Kidney epithelial cell (primary cell): ENCODE measurements at regions not wholly inside any gene's neighbourhood (a gene's known extent, or its start where the extent isn't known, plus 50 kb on each side); places are given as distances from the start of the nearest gene placed in this dataset.
"Not testable (repeated sequence)": the region's sequence is repeated elsewhere in the genome, so short reads cannot be mapped to it uniquely, and the experiment has no call there.

Source experiments
- DNase-seq: peaks from one replicate; pipeline ENCODE4 v3.0.0-alpha.2; 2010; ENCODE audit warnings: low read depth
- H3K27me3 ChIP-seq: 2 replicates; pipeline ENCODE4 v1.6.0; 2011; ENCODE audit warnings: low read length; ENCODE audit not compliant: control insufficient read depth, insufficient read depth
- H3K36me3 ChIP-seq: 2 replicates; pipeline ENCODE4 v1.5.1; 2011; ENCODE audit warnings: low read length; ENCODE audit not compliant: control insufficient read depth, insufficient read depth
- H3K4me3 ChIP-seq: 2 replicates; pipeline ENCODE4 v1.5.1; 2011; ENCODE audit warnings: low read depth, mild to moderate bottlenecking, control low read depth, low read length
- TF ChIP-seq, protein P1 (sequence below): IDR thresholded peaks from 2 replicates; pipeline ENCODE4 v1.5.1; 2011; ENCODE audit warnings: mild to moderate bottlenecking, moderate library complexity, low read length, control low read depth, inconsistent platforms; ENCODE audit not compliant: insufficient read depth, poor library complexity, severe bottlenecking

GRCh38 chr5:93348231-93348630 lies 232.8 kb downstream of the NR2F1-AS1 start:
- TF ChIP-seq, protein P1, sequence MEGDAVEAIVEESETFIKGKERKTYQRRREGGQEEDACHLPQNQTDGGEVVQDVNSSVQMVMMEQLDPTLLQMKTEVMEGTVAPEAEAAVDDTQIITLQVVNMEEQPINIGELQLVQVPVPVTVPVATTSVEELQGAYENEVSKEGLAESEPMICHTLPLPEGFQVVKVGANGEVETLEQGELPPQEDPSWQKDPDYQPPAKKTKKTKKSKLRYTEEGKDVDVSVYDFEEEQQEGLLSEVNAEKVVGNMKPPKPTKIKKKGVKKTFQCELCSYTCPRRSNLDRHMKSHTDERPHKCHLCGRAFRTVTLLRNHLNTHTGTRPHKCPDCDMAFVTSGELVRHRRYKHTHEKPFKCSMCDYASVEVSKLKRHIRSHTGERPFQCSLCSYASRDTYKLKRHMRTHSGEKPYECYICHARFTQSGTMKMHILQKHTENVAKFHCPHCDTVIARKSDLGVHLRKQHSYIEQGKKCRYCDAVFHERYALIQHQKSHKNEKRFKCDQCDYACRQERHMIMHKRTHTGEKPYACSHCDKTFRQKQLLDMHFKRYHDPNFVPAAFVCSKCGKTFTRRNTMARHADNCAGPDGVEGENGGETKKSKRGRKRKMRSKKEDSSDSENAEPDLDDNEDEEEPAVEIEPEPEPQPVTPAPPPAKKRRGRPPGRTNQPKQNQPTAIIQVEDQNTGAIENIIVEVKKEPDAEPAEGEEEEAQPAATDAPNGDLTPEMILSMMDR = no peak
- Histone ChIP-seq H3K36me3 (no peaks in the 10 kb centered on the region), H3K27me3 (no peaks in the 10 kb centered on the region), H3K4me3 (no peak overlapping the region)
- DNase-seq = no peak

- not testable (repeated sequence) for H3K27me3 ChIP-seq, H3K36me3 ChIP-seq, H3K4me3 ChIP-seq, DNase-seq
Observed at GRCh38 chr5:93346850-93347249, 234.2 kb downstream of the NR2F1-AS1 start.

GRCh38 chr5:93346301-93346700 lies 234.7 kb downstream of the NR2F1-AS1 start:
- TF ChIP-seq, protein P1 = no peak
- DNase-seq = no peak
- Histone ChIP-seq H3K4me3 (no peak overlapping the region), H3K36me3 (no peaks in the 10 kb centered on the region), H3K27me3 (no peaks in the 10 kb centered on the region)

GRCh38 chr5:93343570-93343969 lies 237.4 kb downstream of the NR2F1-AS1 start:
- no peaks in the 10 kb centered on the region for H3K36me3 ChIP-seq
- TF ChIP-seq, protein P1 = no peak
- no peak for DNase-seq
- no peaks in the 10 kb centered on the region for H3K27me3 ChIP-seq
- H3K4me3 ChIP-seq = no peak overlapping the region

DNA sequence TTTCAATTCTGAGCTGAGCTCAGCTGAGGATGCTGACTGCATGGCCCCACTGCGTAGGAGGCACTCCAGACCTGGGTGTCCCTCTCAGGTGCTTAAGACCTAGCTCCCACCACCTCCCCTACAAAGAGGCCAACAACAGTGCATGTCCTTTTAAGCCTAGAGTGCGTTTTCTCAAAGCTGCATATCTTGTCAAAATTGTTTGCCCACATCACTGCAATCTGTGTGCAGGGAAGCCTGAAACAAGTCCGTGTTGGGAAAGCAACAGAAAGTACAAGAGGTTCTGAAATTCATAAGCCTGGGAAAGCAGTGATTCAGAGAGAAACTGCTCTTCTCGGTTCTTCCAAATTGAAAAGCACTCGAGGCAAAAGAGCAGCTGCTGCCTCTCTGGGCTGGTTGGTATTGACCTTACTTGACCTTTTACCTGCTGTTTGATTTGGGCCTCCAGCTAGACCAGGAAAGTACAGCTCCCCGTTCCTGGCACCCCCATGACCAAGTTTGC lies 238.4 kb downstream of the NR2F1-AS1 start:
- no peaks in the 10 kb centered on the region for H3K36me3 ChIP-seq
- TF ChIP-seq, protein P1 = no peak

DNA sequence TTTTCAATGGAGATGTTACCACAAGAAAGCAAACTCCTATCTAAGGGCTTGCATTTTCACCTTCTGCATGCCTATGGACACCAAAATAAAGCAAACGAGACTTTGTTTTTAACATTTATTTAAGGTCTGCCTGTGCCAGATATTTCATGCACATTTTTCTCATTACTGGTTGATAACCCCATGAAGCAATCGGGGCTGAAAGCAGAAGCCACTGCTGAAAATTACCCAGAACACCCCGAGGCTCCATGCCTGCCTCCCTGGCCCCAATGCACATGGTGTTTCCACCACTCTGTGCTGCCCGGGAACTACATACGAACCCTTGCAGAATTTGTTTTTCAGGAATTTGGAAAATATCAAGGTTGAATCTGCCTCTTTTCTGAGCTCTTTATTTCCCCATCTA lies 240.1 kb downstream of the NR2F1-AS1 start:
- Histone ChIP-seq H3K36me3 (no peaks in the 10 kb centered on the region), H3K4me3 (no peak overlapping the region), H3K27me3 (no peaks in the 10 kb centered on the region)
- no peak for DNase-seq
- TF ChIP-seq, protein P1 = no peak

More for the DNA sequence above, 238.4 kb downstream of the NR2F1-AS1 start:
- Histone ChIP-seq H3K27me3 (no peaks in the 10 kb centered on the region), H3K4me3 (no peak overlapping the region)
- DNase-seq = no peak

DNA sequence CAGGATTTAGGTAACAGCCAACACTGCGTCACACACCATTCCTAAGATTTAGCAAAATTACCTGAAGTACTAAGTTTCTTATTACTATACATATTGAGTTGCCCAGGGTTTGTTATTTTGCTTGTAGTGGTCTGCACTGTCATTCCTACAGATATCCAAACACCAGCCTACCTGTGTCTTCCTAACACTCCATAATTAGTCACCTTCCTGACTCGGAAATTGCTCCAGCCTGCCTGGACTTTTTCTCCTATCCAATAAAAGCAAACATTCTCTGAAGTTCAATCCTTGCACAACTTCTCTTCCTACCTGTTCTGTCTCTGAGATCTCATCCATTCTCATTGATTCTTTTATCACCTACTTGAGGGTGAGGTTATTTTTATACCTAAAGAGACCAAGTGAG lies 243.9 kb downstream of the NR2F1-AS1 start:
- TF ChIP-seq, protein P1 = no peak
- no peaks in the 10 kb centered on the region for H3K27me3 ChIP-seq
- H3K36me3 ChIP-seq = no peaks in the 10 kb centered on the region
- no peak for DNase-seq
- no peak overlapping the region for H3K4me3 ChIP-seq
